GM12878 (cell line): ENCODE measurements at regions not wholly inside any gene's neighbourhood (a gene's known extent, or its start where the extent isn't known, plus 50 kb on each side); places are given as distances from the start of the nearest gene placed in this dataset.

ENCODE experiments used
- ATAC-seq: fragments of 200-7000 bp; cut with Tn5 transposase; 3 replicates; pipeline ENCODE4 v1.9.1; 2020; ENCODE audit warnings: mild to moderate bottlenecking, moderate library complexity
- BruUV-seq: library from RNA; stranded (reverse); fragments of 400-500 nt; replicated peaks from 2 replicates; lab custom pipeline; 2021; lab: Mats Ljungman, UMichigan
- CTCF ChIA-PET: fragments of 300-600 bp; sonication (Branson Sonifier 250); formaldehyde crosslinking; extraction: SDS; loops from one replicate; lab custom pipeline; 2021; ENCODE audit warnings: inconsistent platforms; lab: Yijun Ruan, JAX
- POLR2A ChIA-PET: fragments of 350-600 bp; formaldehyde crosslinking; extraction: SDS; loops from one replicate; lab custom pipeline; 2021; ENCODE audit warnings: inconsistent platforms; lab: Charles Lee
- RAD21 ChIA-PET: fragments of 300-600 bp; sonication (Branson Sonifier 250); formaldehyde crosslinking; loops from one replicate; lab custom pipeline; 2023; ENCODE audit warnings: antibody characterized with exemption; ENCODE audit not compliant: unreplicated experiment; lab: Charles Lee
- SMC1A ChIA-PET: fragments of 300-600 bp; sonication (Branson Sonifier 250); formaldehyde crosslinking; loops from one replicate; lab custom pipeline; 2023; ENCODE audit not compliant: unreplicated experiment, uncharacterized antibody; lab: Charles Lee
- DNase-seq: peaks from one replicate; pipeline ENCODE4 v3.0.0-alpha.2; 2011; ENCODE audit warnings: low read depth, low spot score
- FAIRE-seq: peaks from 3 replicates; lab custom pipeline; 2011; peaks lifted over from hg19 to GRCh38; lab: Jason Lieb, UNC
- H2AFZ ChIP-seq: 2 replicates; pipeline ENCODE4 v1.6.0; 2011; ENCODE audit warnings: low read depth, low read length, control low read depth; ENCODE audit not compliant: control insufficient read depth
- H3K27ac ChIP-seq: 2 replicates; pipeline ENCODE4 v1.5.1; 2011; ENCODE audit warnings: control low read depth; ENCODE audit not compliant: control insufficient read depth, insufficient read depth
- H3K27me3 ChIP-seq, 2 experiments: replicated peaks in 1 of 2; 2 replicates each; pipeline versions ENCODE4 v1.6.0 to v1.6.1; 2011; ENCODE audit warnings: low read length in 1 of 2; ENCODE audit not compliant: control insufficient read depth in 2 of 2, insufficient read depth in 2 of 2
- H3K36me3 ChIP-seq, 2 experiments: 2 replicates each; pipeline ENCODE4 v1.5.1; 2011; ENCODE audit warnings: low read length in 1 of 2; ENCODE audit not compliant: control insufficient read depth in 2 of 2, insufficient read depth in 2 of 2
- H3K4me1 ChIP-seq: 2 replicates; pipeline ENCODE4 v1.6.1; 2011; ENCODE audit warnings: mild to moderate bottlenecking, low read length, moderate library complexity, mixed read lengths; ENCODE audit not compliant: control insufficient read depth, insufficient read depth
- H3K4me2 ChIP-seq: 2 replicates; pipeline ENCODE4 v1.6.0; 2011; ENCODE audit warnings: control low read depth; ENCODE audit not compliant: control insufficient read depth, insufficient read depth
- H3K4me3 ChIP-seq: fragments of 200-600 bp; sonication (generic); 2 replicates; pipeline ENCODE4 v1.5.1; 2016
- H3K79me2 ChIP-seq: 2 replicates; pipeline ENCODE4 v1.6.0; 2011; ENCODE audit warnings: low read length; ENCODE audit not compliant: control insufficient read depth, insufficient read depth
- H3K9ac ChIP-seq: 2 replicates; pipeline ENCODE4 v1.8.0; 2011; ENCODE audit warnings: low read length, control low read depth, mixed read lengths; ENCODE audit not compliant: control insufficient read depth, insufficient read depth
- H3K9me3 ChIP-seq: replicated peaks from 3 replicates; pipeline ENCODE4 v1.5.1; 2011; ENCODE audit warnings: mild to moderate bottlenecking, low read length; ENCODE audit not compliant: control insufficient read depth, insufficient read depth
- H4K20me1 ChIP-seq: 2 replicates; pipeline ENCODE4 v1.6.0; 2011; ENCODE audit not compliant: control insufficient read depth, insufficient read depth
- CEBPB ChIP-seq, 2 experiments: fragments of 150-350 bp in 1 of 2; IDR thresholded peaks; 2 replicates each; pipeline ENCODE4 v1.6.1; 2012 to 2014; ENCODE audit warnings: low read depth in 2 of 2, low read length in 2 of 2, borderline replicate concordance in 1 of 2, inconsistent platforms in 1 of 2
- CHD2 ChIP-seq: IDR thresholded peaks from 2 replicates; pipeline ENCODE4 v1.6.1; 2011; ENCODE audit warnings: low read depth, low read length, improper control_type of control experiment, borderline replicate concordance
- ELK1 ChIP-seq: IDR thresholded peaks from 2 replicates; pipeline ENCODE4 v1.6.1; 2012; ENCODE audit warnings: low read depth, low read length, improper control_type of control experiment
- GABPA ChIP-seq: IDR thresholded peaks from 2 replicates; pipeline ENCODE4 v1.6.1; 2014; ENCODE audit warnings: antibody characterized with exemption, low read depth, mild to moderate bottlenecking, inconsistent platforms
- LARP7 ChIP-seq: fragments of 450-650 bp; IDR thresholded peaks from 2 replicates; pipeline ENCODE4 v1.6.1; 2017; ENCODE audit warnings: mild to moderate bottlenecking
- MAX ChIP-seq: IDR thresholded peaks from 2 replicates; pipeline ENCODE4 v1.6.1; 2012; ENCODE audit warnings: low read depth, low read length, improper control_type of control experiment
- TCF12 ChIP-seq: IDR thresholded peaks from 2 replicates; pipeline ENCODE4 v1.6.1; 2011; ENCODE audit warnings: low read depth, mild to moderate bottlenecking, low read length
- ZBTB4 ChIP-seq: fragments of 450-650 bp; formaldehyde crosslinking; IDR thresholded peaks from 2 replicates; pipeline ENCODE4 v1.4.0; 2022; ENCODE audit warnings: mild to moderate bottlenecking, moderate library complexity
- ZNF622 ChIP-seq: fragments of 450-650 bp; IDR thresholded peaks from 2 replicates; pipeline ENCODE4 v1.6.1; 2017; ENCODE audit warnings: mild to moderate bottlenecking, inconsistent platforms
- WGBS: methylation state at CpG from one replicate; pipeline ENCODE4 v1.1.6; 2016; ENCODE audit warnings: low lambda C conversion rate; ENCODE audit not compliant: insufficient replicate concordance, insufficient coverage; ENCODE audit errors: missing lambda C conversion rate; 5-methylcytosine and 5-hydroxymethylcytosine counted together
- in situ Hi-C: fragments of 300-500 bp; cut with MboI; formaldehyde crosslinking; loops from 9 replicates; pipeline ENCODE4 v1.14.3; 2018; ENCODE audit warnings: mixed read lengths
- intact Hi-C: fragments of 100-400 bp; cut with micrococcal nuclease; formaldehyde crosslinking; loops from one replicate; pipeline ENCODE4 v1.14.2; 2022; ENCODE audit not compliant: unreplicated experiment

GRCh38 chr2:220044383-220044782 lies 417.0 kb downstream of the SLC4A3 start (continued):
- TF ChIP-seq ELK1: no peak
- TF ChIP-seq CEBPB (IDR thresholded peaks at IDR 0.05; ENCODE audit: borderline replicate concordance in 1 of 2, low read depth in 2 of 2, low read length in 2 of 2): no peak
- no peak for TF ChIP-seq TCF12
- TF ChIP-seq LARP7: no peak
- TF ChIP-seq MAX: no peak
- TF ChIP-seq CHD2: no peak
- TF ChIP-seq GABPA: no peak
- TF ChIP-seq ZNF622: no peak
- TF ChIP-seq, all 136 proteins: peak for 0

- SMC1A ChIA-PET: no interaction called here
- Histone ChIP-seq H3K4me1 (no peaks in the 10 kb centered on the region), H3K27ac (no peak overlapping the region), H3K27me3 (no peaks in the 10 kb centered on the region; a peak in 1 of 4 replicates), H3K36me3 (no peaks in the 10 kb centered on the region), H3K79me2 (no peaks in the 10 kb centered on the region), H3K9me3 (no peaks in the 10 kb centered on the region), H3K4me3 (no peak overlapping the region), H2AFZ (no peak overlapping the region), H3K9ac (no peak overlapping the region), H3K4me2 (no peak overlapping the region), H4K20me1 (no peaks in the 10 kb centered on the region)
- 27% methylated on average over 2 of the region's 2 CpGs for WGBS
- in situ Hi-C loops (no loop called here), intact Hi-C loops (no loop called here)
- CTCF ChIA-PET: no interaction called here
- FAIRE-seq (no peak), ATAC-seq (no peak), DNase-seq (no peak)
- no peak for TF ChIP-seq TCF12
- TF ChIP-seq ZBTB4 (CRISPR knock-in tag): no peak
- RAD21 ChIA-PET: no interaction called here
- POLR2A ChIA-PET: no interaction called here
- no TSS peak for BruUV-seq
Observed at GRCh38 chr2:220046507-220046906, 419.1 kb downstream of the SLC4A3 start.
